NCI-H2227 (cell line): ENCODE measurements at regions not wholly inside any gene's neighbourhood (a gene's known extent, or its start where the extent isn't known, plus 50 kb on each side); places are given as distances from the start of the nearest gene placed in this dataset.

Source experiments
- DNase-seq: peaks from one replicate; lab custom pipeline; 2025; ENCODE audit not compliant: unreplicated experiment; lab: John Stamatoyannopoulos, UW

DNA sequence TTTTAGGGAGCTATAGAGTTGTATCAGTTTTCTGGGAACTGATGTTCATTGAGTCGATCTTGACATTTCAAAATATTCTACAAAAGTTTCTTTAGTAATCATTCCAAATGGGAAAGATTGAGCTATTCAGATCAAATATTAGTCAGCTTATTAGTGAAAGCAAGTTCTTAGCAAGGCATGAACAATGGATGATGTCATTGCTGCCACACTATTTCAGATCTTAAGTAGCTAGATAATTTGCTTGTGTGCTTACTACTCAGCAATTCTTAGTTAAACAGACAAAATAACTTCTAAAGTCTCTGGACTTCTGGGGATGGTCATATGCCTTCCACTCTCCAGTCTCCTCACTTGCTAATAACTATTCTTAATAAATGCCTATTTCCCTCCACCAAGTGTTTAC, 69.0 kb upstream of the CDH8 start:
- no peak for DNase-seq

DNA sequence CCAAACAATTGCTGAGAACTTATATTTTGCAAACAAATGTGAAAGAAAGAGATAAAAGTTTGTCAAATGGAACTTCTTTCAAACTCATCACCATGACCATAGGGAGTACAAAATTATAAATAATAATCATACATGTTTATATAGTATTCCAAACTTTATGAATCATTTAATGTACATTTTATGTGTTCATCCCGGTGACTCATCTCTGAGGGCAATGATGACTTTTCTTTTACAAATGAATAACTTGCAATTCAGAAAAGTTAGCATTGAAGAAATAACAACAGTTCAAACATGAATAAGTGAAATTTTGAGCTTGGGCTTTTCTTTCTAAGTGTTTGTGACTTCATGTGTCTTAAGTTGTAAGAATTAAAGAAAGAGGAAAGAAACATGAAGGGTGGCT, 66.3 kb upstream of the CDH8 start:
- no peak for DNase-seq

DNA sequence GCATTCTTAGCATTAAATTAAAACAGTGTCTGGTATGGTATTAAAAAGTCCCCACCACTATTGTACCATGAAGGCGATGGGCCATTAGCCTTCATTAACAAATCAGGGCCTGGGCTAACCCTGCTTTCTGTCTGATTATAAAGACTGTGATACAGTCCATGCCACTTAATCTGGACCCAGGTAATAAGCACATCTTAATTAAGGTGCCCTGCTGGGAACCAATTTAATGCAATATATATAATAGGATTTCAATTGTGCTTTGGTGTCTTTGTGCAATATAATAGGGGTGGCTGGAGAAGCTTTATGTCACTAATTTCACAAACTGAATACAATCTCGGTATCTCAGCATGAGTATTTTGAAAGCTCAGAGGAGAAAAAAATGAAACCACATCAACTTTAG, 64.4 kb upstream of the CDH8 start:
- DNase-seq = no peak

DNA sequence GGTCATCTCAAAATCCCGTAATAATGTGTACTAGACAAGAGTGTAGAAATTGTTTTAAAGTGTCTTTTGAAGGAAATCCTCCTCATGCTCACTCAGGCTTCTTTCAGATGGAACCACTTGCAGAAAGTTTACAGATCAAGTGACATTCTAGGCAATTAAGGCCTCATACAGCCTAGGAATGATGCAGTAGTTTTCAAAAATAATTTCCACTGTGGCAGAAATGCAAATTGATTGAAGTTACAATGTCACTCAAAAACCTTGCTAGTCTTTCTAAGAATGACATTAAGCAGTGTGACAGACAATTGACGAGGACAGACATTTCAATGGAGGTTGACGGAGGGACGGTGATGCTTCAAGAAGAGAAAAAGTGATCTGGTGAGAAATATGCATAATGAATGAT, 53.5 kb upstream of the CDH8 start:
- DNase-seq = no peak

DNA sequence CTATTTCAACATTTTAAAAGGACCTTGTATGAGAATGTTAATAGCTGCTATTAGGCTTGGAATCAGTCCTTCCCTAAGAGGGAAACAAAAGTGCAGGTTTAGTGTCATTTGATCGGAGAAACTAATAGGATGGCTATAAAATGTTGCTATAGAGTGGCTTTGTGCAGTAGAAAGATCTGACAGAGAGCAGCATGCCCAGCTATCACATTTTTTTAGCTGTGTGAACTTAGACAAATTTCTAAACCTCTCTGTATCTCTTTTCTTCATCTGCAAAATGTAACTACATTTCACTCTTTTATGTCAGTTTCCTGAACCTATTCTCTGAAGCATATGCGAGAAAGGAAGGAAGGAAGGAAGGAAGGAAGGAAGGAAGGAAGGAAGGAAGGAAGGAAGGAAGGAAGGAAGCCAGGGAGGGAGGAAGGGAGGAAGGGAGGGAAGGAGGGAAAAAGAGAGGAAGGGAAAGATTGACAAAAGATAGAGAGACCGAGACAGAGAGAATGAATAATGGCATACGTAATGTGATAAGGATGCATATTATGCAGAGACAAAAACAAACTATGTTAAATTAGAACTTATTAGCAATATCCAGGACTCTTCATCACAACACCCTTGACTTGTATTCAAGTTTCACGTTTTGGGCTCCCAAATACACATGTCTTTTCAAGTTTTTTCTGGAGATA, 52.6 kb upstream of the CDH8 start:
- DNase-seq = no peak
